ENCODE measurements at regions not wholly inside any gene's neighbourhood (a gene's known extent, or its start where the extent isn't known, plus 50 kb on each side); places are given as distances from the start of the nearest gene placed in this dataset.

- no peak for TF ChIP-seq GABPA (IDR thresholded peaks at IDR 0.05; ENCODE audit: low read depth)
- TF ChIP-seq, protein P1, sequence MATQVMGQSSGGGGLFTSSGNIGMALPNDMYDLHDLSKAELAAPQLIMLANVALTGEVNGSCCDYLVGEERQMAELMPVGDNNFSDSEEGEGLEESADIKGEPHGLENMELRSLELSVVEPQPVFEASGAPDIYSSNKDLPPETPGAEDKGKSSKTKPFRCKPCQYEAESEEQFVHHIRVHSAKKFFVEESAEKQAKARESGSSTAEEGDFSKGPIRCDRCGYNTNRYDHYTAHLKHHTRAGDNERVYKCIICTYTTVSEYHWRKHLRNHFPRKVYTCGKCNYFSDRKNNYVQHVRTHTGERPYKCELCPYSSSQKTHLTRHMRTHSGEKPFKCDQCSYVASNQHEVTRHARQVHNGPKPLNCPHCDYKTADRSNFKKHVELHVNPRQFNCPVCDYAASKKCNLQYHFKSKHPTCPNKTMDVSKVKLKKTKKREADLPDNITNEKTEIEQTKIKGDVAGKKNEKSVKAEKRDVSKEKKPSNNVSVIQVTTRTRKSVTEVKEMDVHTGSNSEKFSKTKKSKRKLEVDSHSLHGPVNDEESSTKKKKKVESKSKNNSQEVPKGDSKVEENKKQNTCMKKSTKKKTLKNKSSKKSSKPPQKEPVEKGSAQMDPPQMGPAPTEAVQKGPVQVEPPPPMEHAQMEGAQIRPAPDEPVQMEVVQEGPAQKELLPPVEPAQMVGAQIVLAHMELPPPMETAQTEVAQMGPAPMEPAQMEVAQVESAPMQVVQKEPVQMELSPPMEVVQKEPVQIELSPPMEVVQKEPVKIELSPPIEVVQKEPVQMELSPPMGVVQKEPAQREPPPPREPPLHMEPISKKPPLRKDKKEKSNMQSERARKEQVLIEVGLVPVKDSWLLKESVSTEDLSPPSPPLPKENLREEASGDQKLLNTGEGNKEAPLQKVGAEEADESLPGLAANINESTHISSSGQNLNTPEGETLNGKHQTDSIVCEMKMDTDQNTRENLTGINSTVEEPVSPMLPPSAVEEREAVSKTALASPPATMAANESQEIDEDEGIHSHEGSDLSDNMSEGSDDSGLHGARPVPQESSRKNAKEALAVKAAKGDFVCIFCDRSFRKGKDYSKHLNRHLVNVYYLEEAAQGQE (IDR thresholded peaks at IDR 0.05; ENCODE audit: insufficient replicate concordance, low read depth) = no peak
- no peak for TF ChIP-seq SPI1 (IDR thresholded peaks at IDR 0.05; ENCODE audit: borderline replicate concordance, low read depth)
- TF ChIP-seq POLR2AphosphoS5 (IDR thresholded peaks at IDR 0.05; ENCODE audit: low read depth) = no peak
- peak; percentile 24 for TF ChIP-seq CTCF (IDR thresholded peaks at IDR 0.05; ENCODE audit: insufficient read depth, low read length)
- no peaks in the 10 kb centered on the region for H3K27me3 ChIP-seq (ENCODE audit: insufficient read depth, poor library complexity, severe bottlenecking)
- peak; percentile 16 to 73 for DNase-seq (ENCODE audit: low read depth in 1 of 2, low spot score in 1 of 2)
- H3K27ac ChIP-seq (replicated peaks) = no peak overlapping the region
- H3K4me3 ChIP-seq (replicated peaks; ENCODE audit: insufficient read depth, low read length) = no peak overlapping the region
These were observed 199.4 kb downstream of the USP12 start for GRCh38 chr13:26971990-26972887.

DNA sequence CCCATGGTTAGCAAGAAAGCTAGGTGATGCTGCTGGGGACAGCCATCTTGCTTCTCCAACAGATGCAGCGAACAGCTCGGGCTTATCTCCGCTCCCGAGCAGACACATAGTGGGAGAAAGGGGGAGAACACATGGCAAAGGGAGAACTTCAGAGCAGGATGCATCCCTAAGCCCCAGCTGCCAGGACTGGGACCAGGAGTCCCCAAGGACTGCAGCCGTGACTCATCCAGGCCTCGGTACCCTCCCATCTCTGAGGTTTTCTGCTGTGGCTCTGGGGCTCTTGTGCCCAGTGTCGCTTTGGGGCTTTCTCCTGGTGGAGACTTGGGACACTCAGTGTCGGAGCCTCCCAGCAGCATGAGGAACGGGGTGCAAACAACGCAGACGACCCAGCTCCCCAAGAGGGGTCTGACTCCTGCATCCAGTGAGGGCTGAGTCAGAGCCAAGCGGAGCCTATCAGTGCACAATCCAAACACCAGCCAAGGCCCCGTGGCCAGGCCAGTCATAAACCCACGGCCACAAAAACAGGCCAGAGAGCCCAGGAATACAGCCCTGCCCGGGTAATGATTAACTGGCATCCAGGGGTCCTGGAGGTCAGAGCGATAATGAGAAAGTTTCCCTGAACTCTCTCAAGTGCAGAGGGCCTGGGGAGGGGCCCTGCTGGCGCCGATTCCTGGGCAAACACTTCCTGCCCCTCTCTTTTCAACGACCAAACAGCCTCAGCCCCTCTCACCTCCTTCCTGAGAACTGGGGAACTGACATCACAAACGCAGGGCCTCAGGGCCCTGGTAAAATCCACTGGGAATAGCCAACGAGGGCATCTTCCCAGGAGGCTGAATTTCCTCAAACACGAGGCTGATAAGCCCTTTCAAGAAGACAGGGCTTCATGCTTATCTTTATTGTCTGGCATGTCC, 202.9 kb downstream of the USP12 start:
- Histone ChIP-seq H3K27ac (replicated peaks) (no peak overlapping the region), H3K4me3 (replicated peaks; ENCODE audit: insufficient read depth, low read length) (no peak overlapping the region), H3K27me3 (ENCODE audit: insufficient read depth, poor library complexity, severe bottlenecking) (no peaks in the 10 kb centered on the region)
- DNase-seq (ENCODE audit: low read depth in 1 of 2, low spot score in 1 of 2) = no peak
- no peak for TF ChIP-seq POLR2AphosphoS5 (IDR thresholded peaks at IDR 0.05; ENCODE audit: low read depth)
- TF ChIP-seq SPI1 (IDR thresholded peaks at IDR 0.05; ENCODE audit: borderline replicate concordance, low read depth) = no peak
- TF ChIP-seq, protein P1 (IDR thresholded peaks at IDR 0.05; ENCODE audit: insufficient replicate concordance, low read depth) = no peak
- no peak for TF ChIP-seq GABPA (IDR thresholded peaks at IDR 0.05; ENCODE audit: low read depth)

DNA sequence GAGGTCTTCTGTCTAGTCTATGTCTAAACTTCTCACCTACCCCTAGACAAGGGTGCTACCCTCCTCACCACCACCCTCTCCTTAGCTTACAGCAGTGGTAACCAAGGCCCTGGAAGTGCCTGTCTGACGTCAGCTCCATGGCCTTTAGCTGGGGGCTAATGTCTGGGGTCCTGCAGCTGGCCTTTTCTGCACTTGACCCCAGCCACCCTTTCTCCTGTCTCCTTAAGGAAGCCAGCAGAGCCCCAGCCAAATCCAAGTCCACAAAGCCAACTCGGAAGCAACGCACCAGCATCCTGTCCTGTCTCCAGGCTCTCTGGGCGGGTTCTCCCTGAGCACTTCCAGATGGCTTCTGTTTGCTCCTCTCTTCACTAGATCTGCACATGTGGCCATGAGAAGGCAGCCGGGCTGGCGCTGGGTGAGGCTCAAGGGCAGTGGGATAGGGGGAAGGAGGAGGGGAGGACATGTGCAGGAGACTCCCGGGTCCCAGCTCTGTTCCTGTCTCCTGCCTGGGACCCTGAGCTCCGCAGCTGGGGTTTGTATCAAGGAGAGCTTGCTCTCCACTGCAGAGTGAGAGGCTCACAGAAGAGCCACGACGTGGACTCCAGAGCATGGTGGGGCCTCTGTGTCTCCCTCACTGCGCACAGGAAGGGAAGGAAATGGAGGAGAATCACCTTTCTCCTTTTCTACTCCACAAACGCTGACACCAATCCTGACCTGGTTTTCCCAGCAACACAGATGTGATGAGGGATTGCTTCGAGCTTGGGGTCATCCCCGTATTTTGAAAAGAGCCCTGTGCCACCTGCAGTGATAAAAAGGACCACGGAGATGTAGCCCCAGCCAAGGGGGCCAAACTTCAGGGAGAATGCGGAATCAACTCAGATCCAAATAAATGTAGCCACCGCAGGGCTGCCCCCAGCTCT, 204.2 kb downstream of the USP12 start:
- TF ChIP-seq CTCF (IDR thresholded peaks at IDR 0.05; ENCODE audit: insufficient read depth, low read length) = no peak
- TF ChIP-seq, protein P1 (IDR thresholded peaks at IDR 0.05; ENCODE audit: insufficient replicate concordance, low read depth) = no peak
- TF ChIP-seq POLR2AphosphoS5 (IDR thresholded peaks at IDR 0.05; ENCODE audit: low read depth) = no peak
- TF ChIP-seq GABPA (IDR thresholded peaks at IDR 0.05; ENCODE audit: low read depth) = no peak
- TF ChIP-seq SPI1 (IDR thresholded peaks at IDR 0.05; ENCODE audit: borderline replicate concordance, low read depth) = no peak
- Histone ChIP-seq H3K27ac (replicated peaks) (no peak overlapping the region), H3K27me3 (ENCODE audit: insufficient read depth, poor library complexity, severe bottlenecking) (no peaks in the 10 kb centered on the region), H3K4me3 (replicated peaks; ENCODE audit: insufficient read depth, low read length) (no peak overlapping the region)
- no peak for DNase-seq (ENCODE audit: low read depth in 1 of 2, low spot score in 1 of 2)
